K562 (cell line): ENCODE measurements at regions not wholly inside any gene's neighbourhood (a gene's known extent, or its start where the extent isn't known, plus 50 kb on each side); places are given as distances from the start of the nearest gene placed in this dataset.

Source experiments
- BRD4 ChIP-seq: fragments of 200-600 bp; sonication (generic); IDR thresholded peaks from 2 replicates; pipeline ENCODE4 v1.6.1; 2017; ENCODE audit warnings: inconsistent platforms
- CGGBP1 ChIP-seq: fragments of 250-450 bp; sonication (Bioruptor Pico); IDR thresholded peaks from 2 replicates; pipeline ENCODE4 v1.9.0; 2021; ENCODE audit warnings: mild to moderate bottlenecking
- CHD7 ChIP-seq: fragments of 200-600 bp; sonication (generic); IDR thresholded peaks from one replicate; pipeline ENCODE4 v1.6.1; 2012; ENCODE audit warnings: mild to moderate bottlenecking, low read depth, low read length, inconsistent platforms
- DDX20 ChIP-seq: fragments of 450-650 bp; IDR thresholded peaks from 2 replicates; pipeline ENCODE4 v1.6.1; 2016; ENCODE audit warnings: missing genetic modification characterization, low read depth, mild to moderate bottlenecking, missing compliant biosample characterization, moderate library complexity
- EP300 ChIP-seq: IDR thresholded peaks from 2 replicates; pipeline ENCODE4 v1.6.1; 2012; ENCODE audit warnings: low read length, improper control_type of control experiment
- NFXL1 ChIP-seq: fragments of 450-650 bp; formaldehyde crosslinking; IDR thresholded peaks from 2 replicates; pipeline ENCODE4 v1.4.0; 2021; ENCODE audit warnings: mild to moderate bottlenecking
- PHB2 ChIP-seq: fragments of 450-650 bp; IDR thresholded peaks from 2 replicates; pipeline ENCODE4 v1.6.1; 2017; ENCODE audit warnings: low read depth
- SMARCA5 ChIP-seq: fragments of 450-650 bp; IDR thresholded peaks from 2 replicates; pipeline ENCODE4 v1.6.1; 2016
- TRIM25 ChIP-seq: fragments of 450-650 bp; IDR thresholded peaks from 2 replicates; pipeline ENCODE4 v1.7.0; 2016; ENCODE audit warnings: borderline replicate concordance
- ZNF445 ChIP-seq: fragments of 250-450 bp; sonication (Bioruptor Pico); IDR thresholded peaks from 2 replicates; pipeline ENCODE4 v1.4.0; 2020; ENCODE audit warnings: low read depth, mild to moderate bottlenecking, moderate library complexity
- TF ChIP-seq, protein P1 (sequence below): sonication (generic); formaldehyde crosslinking; IDR thresholded peaks from 2 replicates; pipeline ENCODE4 v1.8.0; 2022; ENCODE audit warnings: mild to moderate bottlenecking, missing genetic modification reagents

DNA sequence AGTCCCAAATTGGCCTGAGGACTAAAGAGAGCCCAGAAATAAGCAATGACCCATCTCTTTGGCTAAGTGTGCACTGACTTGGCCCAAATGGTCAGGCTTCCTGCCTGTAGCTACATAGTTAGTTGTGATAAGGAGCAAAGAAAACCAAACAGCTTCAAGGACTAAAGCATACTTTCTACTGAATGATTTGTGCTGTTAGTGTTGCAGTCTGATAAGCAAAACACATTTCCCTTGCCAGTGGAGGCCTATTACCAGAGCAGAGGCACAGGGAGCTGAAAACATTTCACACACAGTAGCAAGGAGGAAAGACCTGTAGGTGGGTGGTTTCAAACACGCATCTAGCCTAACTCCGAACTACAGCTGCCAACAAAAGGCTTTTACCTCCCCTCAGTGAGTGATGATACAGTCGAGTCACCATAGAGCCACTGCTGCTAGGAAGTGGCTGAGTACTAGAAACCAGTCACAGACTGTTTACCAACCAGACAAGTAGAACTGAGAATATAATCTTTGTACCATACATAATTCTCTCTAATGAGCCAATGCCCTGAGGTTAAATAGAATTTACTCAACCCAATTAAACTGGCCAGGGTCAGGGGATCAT is 222.3 kb upstream of the THBS1 start (continued):
- TF ChIP-seq CHD7: no peak
- no peak for TF ChIP-seq SMARCA5
- TF ChIP-seq EP300: no peak; the same call in 1 of the 2 replicates
- TF ChIP-seq, protein P1, sequence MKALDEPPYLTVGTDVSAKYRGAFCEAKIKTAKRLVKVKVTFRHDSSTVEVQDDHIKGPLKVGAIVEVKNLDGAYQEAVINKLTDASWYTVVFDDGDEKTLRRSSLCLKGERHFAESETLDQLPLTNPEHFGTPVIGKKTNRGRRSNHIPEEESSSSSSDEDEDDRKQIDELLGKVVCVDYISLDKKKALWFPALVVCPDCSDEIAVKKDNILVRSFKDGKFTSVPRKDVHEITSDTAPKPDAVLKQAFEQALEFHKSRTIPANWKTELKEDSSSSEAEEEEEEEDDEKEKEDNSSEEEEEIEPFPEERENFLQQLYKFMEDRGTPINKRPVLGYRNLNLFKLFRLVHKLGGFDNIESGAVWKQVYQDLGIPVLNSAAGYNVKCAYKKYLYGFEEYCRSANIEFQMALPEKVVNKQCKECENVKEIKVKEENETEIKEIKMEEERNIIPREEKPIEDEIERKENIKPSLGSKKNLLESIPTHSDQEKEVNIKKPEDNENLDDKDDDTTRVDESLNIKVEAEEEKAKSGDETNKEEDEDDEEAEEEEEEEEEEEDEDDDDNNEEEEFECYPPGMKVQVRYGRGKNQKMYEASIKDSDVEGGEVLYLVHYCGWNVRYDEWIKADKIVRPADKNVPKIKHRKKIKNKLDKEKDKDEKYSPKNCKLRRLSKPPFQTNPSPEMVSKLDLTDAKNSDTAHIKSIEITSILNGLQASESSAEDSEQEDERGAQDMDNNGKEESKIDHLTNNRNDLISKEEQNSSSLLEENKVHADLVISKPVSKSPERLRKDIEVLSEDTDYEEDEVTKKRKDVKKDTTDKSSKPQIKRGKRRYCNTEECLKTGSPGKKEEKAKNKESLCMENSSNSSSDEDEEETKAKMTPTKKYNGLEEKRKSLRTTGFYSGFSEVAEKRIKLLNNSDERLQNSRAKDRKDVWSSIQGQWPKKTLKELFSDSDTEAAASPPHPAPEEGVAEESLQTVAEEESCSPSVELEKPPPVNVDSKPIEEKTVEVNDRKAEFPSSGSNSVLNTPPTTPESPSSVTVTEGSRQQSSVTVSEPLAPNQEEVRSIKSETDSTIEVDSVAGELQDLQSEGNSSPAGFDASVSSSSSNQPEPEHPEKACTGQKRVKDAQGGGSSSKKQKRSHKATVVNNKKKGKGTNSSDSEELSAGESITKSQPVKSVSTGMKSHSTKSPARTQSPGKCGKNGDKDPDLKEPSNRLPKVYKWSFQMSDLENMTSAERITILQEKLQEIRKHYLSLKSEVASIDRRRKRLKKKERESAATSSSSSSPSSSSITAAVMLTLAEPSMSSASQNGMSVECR: no peak
- TF ChIP-seq BRD4: no peak
- no peak for TF ChIP-seq TRIM25
- no peak for TF ChIP-seq NFXL1
- TF ChIP-seq PHB2: no peak
- no peak for TF ChIP-seq DDX20
- no peak for TF ChIP-seq CGGBP1
- no peak for TF ChIP-seq ZNF445 (CRISPR knock-in tag)
